Muscle layer of duodenum (tissue), 2 donors: ENCODE measurements at regions not wholly inside any gene's neighbourhood (a gene's known extent, or its start where the extent isn't known, plus 50 kb on each side); places are given as distances from the start of the nearest gene placed in this dataset.

Experiments
- H3K27ac ChIP-seq: one replicate; pipeline ENCODE4 v1.7.0; 2013; ENCODE audit warnings: mild to moderate bottlenecking, low read length
- H3K27me3 ChIP-seq: one replicate; pipeline ENCODE4 v1.7.0; 2013; ENCODE audit warnings: low read depth, mild to moderate bottlenecking, control low read depth, low read length
- H3K36me3 ChIP-seq, 2 donors: one replicate each; pipeline ENCODE4 v1.7.0; 2013; ENCODE audit warnings: low read length in 2 of 2, control low read depth in 1 of 2, mild to moderate bottlenecking in 1 of 2; ENCODE audit not compliant: insufficient read depth in 2 of 2, control insufficient read depth in 1 of 2
- H3K4me1 ChIP-seq, 2 donors: one replicate each; pipeline ENCODE4 v1.7.0; 2013; ENCODE audit warnings: low read length in 2 of 2, mild to moderate bottlenecking in 2 of 2, control low read depth in 1 of 2, moderate library complexity in 1 of 2; ENCODE audit not compliant: insufficient read depth in 2 of 2, control insufficient read depth in 1 of 2
- H3K4me3 ChIP-seq, 2 donors: one replicate each; pipeline ENCODE4 v1.7.0; 2013; ENCODE audit warnings: low read length in 2 of 2, low read depth in 1 of 2, mild to moderate bottlenecking in 1 of 2
- H3K9me3 ChIP-seq, 2 donors: one replicate each; pipeline ENCODE4 v1.7.0; 2013; ENCODE audit warnings: low read length in 2 of 2, control low read depth in 1 of 2, mild to moderate bottlenecking in 1 of 2; ENCODE audit not compliant: control insufficient read depth in 1 of 2
- donor health status: healthy.

GRCh38 chr13:95368998-95369397 is 67.7 kb upstream of the ABCC4 start:
- no peaks in the 10 kb centered on the region for H3K27me3 ChIP-seq
- no peaks in the 10 kb centered on the region for H3K36me3 ChIP-seq
- no peak overlapping the region for H3K4me3 ChIP-seq
- H3K4me1 ChIP-seq, result no peaks in the 10 kb centered on the region
- no peaks in the 10 kb centered on the region for H3K9me3 ChIP-seq
- H3K27ac ChIP-seq, result no peak overlapping the region

GRCh38 chr13:95375706-95376105 is 74.5 kb upstream of the ABCC4 start:
- Histone ChIP-seq H3K27ac (no peak overlapping the region), H3K4me1 (peaks cover 4 to 6% of the 10 kb centered on the region in 2 donors), H3K27me3 (no peaks in the 10 kb centered on the region), H3K4me3 (no peak overlapping the region), H3K9me3 (no peaks in the 10 kb centered on the region), H3K36me3 (no peaks in the 10 kb centered on the region)

- Histone ChIP-seq H3K4me1 (peaks cover 4 to 9% of the 10 kb centered on the region in 2 donors), H3K9me3 (no peaks in the 10 kb centered on the region), H3K27me3 (no peaks in the 10 kb centered on the region), H3K4me3 (no peak overlapping the region), H3K36me3 (no peaks in the 10 kb centered on the region), H3K27ac (no peak overlapping the region)
Observed at GRCh38 chr13:95378603-95379002, 77.4 kb upstream of the ABCC4 start.

GRCh38 chr13:95380468-95381211 is 79.4 kb upstream of the ABCC4 start:
- Histone ChIP-seq H3K4me3 (no peak overlapping the region), H3K36me3 (no peaks in the 10 kb centered on the region), H3K9me3 (no peaks in the 10 kb centered on the region), H3K27ac (no peak overlapping the region), H3K4me1 (peaks cover 4 to 9% of the 10 kb centered on the region in 2 donors), H3K27me3 (no peaks in the 10 kb centered on the region)

GRCh38 chr13:95381212-95381527 is 79.9 kb upstream of the ABCC4 start:
- Histone ChIP-seq H3K4me1 (peaks cover 4 to 9% of the 10 kb centered on the region in 2 donors), H3K27me3 (no peaks in the 10 kb centered on the region), H3K36me3 (no peaks in the 10 kb centered on the region), H3K27ac (no peak overlapping the region), H3K4me3 (no peak overlapping the region), H3K9me3 (no peaks in the 10 kb centered on the region)

- Histone ChIP-seq H3K36me3 (no peaks in the 10 kb centered on the region), H3K27ac (no peak overlapping the region), H3K9me3 (no peaks in the 10 kb centered on the region), H3K4me3 (no peak overlapping the region), H3K27me3 (no peaks in the 10 kb centered on the region), H3K4me1 (peaks cover 4 to 14% of the 10 kb centered on the region in 2 donors)
Observed at GRCh38 chr13:95382411-95382810, 81.2 kb upstream of the ABCC4 start.

GRCh38 chr13:95382916-95383315 is 81.7 kb upstream of the ABCC4 start:
- H3K9me3 ChIP-seq, result no peaks in the 10 kb centered on the region

GRCh38 chr13:95385373-95385772 is 84.1 kb upstream of the ABCC4 start:
- H3K27me3 ChIP-seq, result no peaks in the 10 kb centered on the region
- H3K9me3 ChIP-seq, result no peaks in the 10 kb centered on the region
- H3K36me3 ChIP-seq, result no peaks in the 10 kb centered on the region
- H3K27ac ChIP-seq, result no peak overlapping the region
- no peak overlapping the region for H3K4me3 ChIP-seq
- peaks cover 3 to 16% of the 10 kb centered on the region in 2 donors for H3K4me1 ChIP-seq

More at GRCh38 chr13:95382916-95383315, 81.7 kb upstream of the ABCC4 start:
- H3K4me3 ChIP-seq, result no peak overlapping the region
- H3K4me1 ChIP-seq, result peaks cover 4 to 14% of the 10 kb centered on the region in 2 donors
- H3K36me3 ChIP-seq, result no peaks in the 10 kb centered on the region
- H3K27ac ChIP-seq, result no peak overlapping the region
- H3K27me3 ChIP-seq, result no peaks in the 10 kb centered on the region

GRCh38 chr13:95385798-95386197 is 84.5 kb upstream of the ABCC4 start:
- H3K4me1 ChIP-seq, result peaks cover 0 to 13% of the 10 kb centered on the region in 2 donors
- no peaks in the 10 kb centered on the region for H3K27me3 ChIP-seq
- H3K27ac ChIP-seq, result no peak overlapping the region
- no peaks in the 10 kb centered on the region for H3K36me3 ChIP-seq
- no peak overlapping the region for H3K4me3 ChIP-seq
- no peaks in the 10 kb centered on the region for H3K9me3 ChIP-seq

GRCh38 chr13:95386370-95386769 is 85.1 kb upstream of the ABCC4 start:
- Histone ChIP-seq H3K27ac (no peak overlapping the region), H3K27me3 (no peaks in the 10 kb centered on the region), H3K9me3 (no peaks in the 10 kb centered on the region), H3K4me1 (peaks cover 0 to 10% of the 10 kb centered on the region in 2 donors), H3K36me3 (no peaks in the 10 kb centered on the region), H3K4me3 (no peak overlapping the region)

GRCh38 chr13:95387733-95388207 is 86.5 kb upstream of the ABCC4 start:
- Histone ChIP-seq H3K9me3 (no peaks in the 10 kb centered on the region), H3K27ac (no peak overlapping the region), H3K4me3 (no peak overlapping the region)

More at GRCh38 chr13:95387733-95388207, 86.5 kb upstream of the ABCC4 start:
- no peaks in the 10 kb centered on the region for H3K36me3 ChIP-seq
- peaks cover 0 to 10% of the 10 kb centered on the region in 2 donors for H3K4me1 ChIP-seq
- no peaks in the 10 kb centered on the region for H3K27me3 ChIP-seq
